B cell (primary cell): ENCODE measurements at regions not wholly inside any gene's neighbourhood (a gene's known extent, or its start where the extent isn't known, plus 50 kb on each side); places are given as distances from the start of the nearest gene placed in this dataset.

Experiments used
- ATAC-seq: fragments of 200-7000 bp; cut with Tn5 transposase; one replicate; pipeline ENCODE4 v1.10.0; 2021; ENCODE audit warnings: low read depth, mild to moderate bottlenecking, moderate number of reproducible peaks, moderate library complexity
- CTCF ChIA-PET: fragments of 350-600 bp; sonication (Branson Sonifier 250); formaldehyde crosslinking; loops from one replicate; lab custom pipeline; 2021; ENCODE audit warnings: antibody characterized with exemption, inconsistent platforms; lab: Charles Lee
- POLR2A ChIA-PET: fragments of 350-600 bp; sonication (Branson Sonifier 250); formaldehyde crosslinking; loops from one replicate; lab custom pipeline; 2021; ENCODE audit warnings: antibody characterized with exemption; lab: Charles Lee
- DNase-seq: peaks from one replicate; pipeline ENCODE4 v3.0.0; 2013
- H2AFZ ChIP-seq: 2 replicates; pipeline ENCODE4 v1.6.1; 2012; ENCODE audit warnings: mild to moderate bottlenecking, low read depth, low read length; ENCODE audit not compliant: insufficient read depth, poor library complexity, severe bottlenecking
- H3K27ac ChIP-seq, 2 donors: 1 replicate in 1 of 2; 2 replicates in 1 of 2; pipeline ENCODE4 v1.5.1; 2012 to 2013; ENCODE audit warnings: low read length in 2 of 2, mild to moderate bottlenecking in 2 of 2, moderate library complexity in 1 of 2
- H3K27me3 ChIP-seq, 4 experiments: fragments of 200-600 bp in 1 of 4; sonication (generic) in 1 of 4; replicated peaks in 1 of 4; 1 replicate in 2 of 4; 2 replicates in 2 of 4; pipeline versions ENCODE4 v1.6.1 to v1.7.0; 2013 to 2016; ENCODE audit warnings: low read length in 3 of 4, mild to moderate bottlenecking in 2 of 4, mixed read lengths in 1 of 4, moderate library complexity in 1 of 4; ENCODE audit not compliant: insufficient read depth in 4 of 4, control insufficient read depth in 3 of 4; ENCODE audit errors: control extremely low read depth in 1 of 4
- H3K36me3 ChIP-seq, 2 experiments: replicated peaks in 1 of 2; 1 replicate in 1 of 2; 2 replicates in 1 of 2; pipeline versions ENCODE4 v1.6.1 to v1.7.1; 2013; ENCODE audit warnings: low read length in 1 of 2; ENCODE audit not compliant: insufficient read depth in 2 of 2, control insufficient read depth in 1 of 2; ENCODE audit errors: control extremely low read depth in 1 of 2, extremely low read depth in 1 of 2
- H3K4me1 ChIP-seq, 2 donors: fragments of 200-600 bp in 1 of 2; sonication (generic) in 1 of 2; 1 replicate in 1 of 2; 2 replicates in 1 of 2; pipeline versions ENCODE4 v1.5.1 to v1.6.1; 2013 to 2017; ENCODE audit warnings: low read length in 2 of 2; ENCODE audit not compliant: control insufficient read depth in 2 of 2, insufficient read depth in 2 of 2
- H3K4me2 ChIP-seq: replicated peaks from 2 replicates; pipeline ENCODE3; 2012; ENCODE audit warnings: mild to moderate bottlenecking, low read depth, low read length; ENCODE audit not compliant: poor library complexity, severe bottlenecking
- H3K4me3 ChIP-seq, 5 experiments: fragments of 200-600 bp in 1 of 5; sonication (generic) in 1 of 5; 1 replicate in 3 of 5; 2 replicates in 2 of 5; pipeline versions ENCODE4 v1.5.1 to v1.7.0; 2011 to 2016; ENCODE audit warnings: low read length in 4 of 5, mild to moderate bottlenecking in 4 of 5, low read depth in 2 of 5, control low read depth in 1 of 5, moderate library complexity in 1 of 5; ENCODE audit not compliant: insufficient read depth in 1 of 5; ENCODE audit errors: control extremely low read depth in 1 of 5, extremely low read depth in 1 of 5
- H3K79me2 ChIP-seq: fragments of 200-600 bp; sonication (generic); one replicate; pipeline ENCODE4 v1.6.0; 2016; ENCODE audit warnings: low read length; ENCODE audit not compliant: control insufficient read depth, insufficient read depth
- H3K9ac ChIP-seq: fragments of 200-600 bp; sonication (generic); 2 replicates; pipeline ENCODE4 v1.6.1; 2017; ENCODE audit warnings: mild to moderate bottlenecking, low read length, moderate library complexity
- H3K9me3 ChIP-seq, 3 donors: one replicate each; pipeline versions ENCODE4 v1.6.1 to v1.7.1; 2013; ENCODE audit warnings: low read length in 2 of 3; ENCODE audit not compliant: control insufficient read depth in 2 of 3, insufficient read depth in 1 of 3; ENCODE audit errors: control extremely low read depth in 1 of 3
- H4K20me1 ChIP-seq: 2 replicates; pipeline ENCODE4 v1.6.0; 2012; ENCODE audit warnings: mild to moderate bottlenecking, low read length; ENCODE audit not compliant: insufficient read depth, control insufficient read depth, poor library complexity, severe bottlenecking
- H3K27ac Mint-ChIP-seq: one replicate; pipeline ENCODE4 v1.8.0; 2021; ENCODE audit warnings: mixed read lengths
- H3K27me3 Mint-ChIP-seq: one replicate; pipeline ENCODE4 v1.8.0; 2021; ENCODE audit warnings: mixed read lengths
- H3K4me1 Mint-ChIP-seq: one replicate; pipeline ENCODE4 v1.8.0; 2021; ENCODE audit warnings: mixed read lengths
- H3K4me3 Mint-ChIP-seq: one replicate; pipeline ENCODE4 v1.8.0; 2021; ENCODE audit warnings: mixed read lengths
- H3K9me3 Mint-ChIP-seq: one replicate; pipeline ENCODE4 v1.8.0; 2022; ENCODE audit warnings: mixed read lengths; ENCODE audit not compliant: insufficient read depth
- CTCF ChIP-seq: fragments of 200-600 bp; IDR thresholded peaks from one replicate; pipeline ENCODE4 v1.8.0; 2022; ENCODE audit warnings: antibody characterized with exemption, mild to moderate bottlenecking
- EZH2 ChIP-seq: IDR thresholded peaks from 2 replicates; pipeline ENCODE4 v1.6.1; 2012; ENCODE audit warnings: borderline replicate concordance, low read depth, mild to moderate bottlenecking, moderate library complexity, low read length; ENCODE audit not compliant: insufficient read depth, poor library complexity, severe bottlenecking
- WGBS: methylation state at CpG from one replicate; pipeline ENCODE4 v1.1.5; 2013; ENCODE audit warnings: missing lambda C conversion rate; ENCODE audit not compliant: insufficient coverage; 5-methylcytosine and 5-hydroxymethylcytosine counted together
- intact Hi-C: fragments of 100-400 bp; cut with micrococcal nuclease; formaldehyde crosslinking; loops from one replicate; pipeline ENCODE4 v1.10.0; 2022

DNA sequence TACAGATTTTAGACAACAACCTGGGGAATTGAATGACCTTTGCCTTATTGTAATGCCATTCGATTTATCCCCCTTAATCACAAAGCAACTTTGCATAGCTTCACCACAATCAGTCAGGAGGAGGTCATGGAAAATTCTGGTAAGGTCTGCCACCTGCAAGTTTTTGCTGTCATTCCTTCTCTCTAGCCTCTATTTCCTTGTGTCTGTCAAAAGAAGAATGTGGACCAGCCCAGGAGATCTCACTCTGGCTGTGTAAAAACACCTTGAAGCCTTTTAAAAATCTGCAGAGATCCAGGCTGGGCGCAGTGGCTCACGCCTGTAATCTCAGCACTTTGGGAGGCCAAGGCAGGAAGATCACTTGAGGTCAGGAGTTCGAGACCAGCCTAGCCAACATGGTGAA lies 74.1 kb upstream of the BZW1 start:
- no peak overlapping the region for H3K4me3 ChIP-seq
- ATAC-seq = no peak
- Mint-ChIP-seq H3K27ac (no peak overlapping the region), H3K27me3 (peaks cover 16% of the 10 kb centered on the region), H3K4me1 (no peaks in the 10 kb centered on the region), H3K4me3 (no peak overlapping the region), H3K9me3 (no peaks in the 10 kb centered on the region)
- no peaks in the 10 kb centered on the region for H3K79me2 ChIP-seq
- H3K9ac ChIP-seq = no peak overlapping the region
- H4K20me1 ChIP-seq = no peaks in the 10 kb centered on the region
- H3K4me2 ChIP-seq = no peak overlapping the region
- 93% methylated on average over 2 of the region's 4 CpGs for WGBS
- ChIA-PET POLR2A (no interaction called here), CTCF (no interaction called here)
- intact Hi-C loops = no loop called here
- no peaks in the 10 kb centered on the region for H3K36me3 ChIP-seq
- no peaks in the 10 kb centered on the region for H3K9me3 ChIP-seq
- DNase-seq = no peak
- H3K27me3 ChIP-seq = peaks cover 0 to 2% (median 0%) of the 10 kb centered on the region in 4 experiments
- no peak overlapping the region for H2AFZ ChIP-seq
- H3K4me1 ChIP-seq = no peaks in the 10 kb centered on the region
- H3K27ac ChIP-seq = no peak overlapping the region
- TF ChIP-seq CTCF (no peak), EZH2 (no peak)

DNA sequence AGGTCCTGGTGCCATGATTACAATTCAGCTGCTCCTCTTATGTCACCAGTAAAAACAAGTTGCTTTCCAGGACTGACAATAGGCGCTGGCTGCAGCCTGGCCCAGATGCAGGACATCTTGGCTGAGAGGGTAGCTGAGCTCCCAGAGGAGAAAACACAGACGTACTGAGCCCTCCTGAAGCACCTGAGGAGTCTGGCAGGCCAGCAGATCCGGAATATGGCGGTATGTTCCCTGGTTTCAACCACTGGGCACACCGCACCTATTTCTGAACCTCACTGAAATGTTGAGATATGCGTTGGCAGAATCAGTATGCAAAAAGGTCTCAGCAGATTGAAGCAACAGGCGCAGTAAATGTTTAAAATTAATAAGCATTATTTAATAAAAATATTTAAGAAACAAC lies 73.1 kb upstream of the BZW1 start:
- Mint-ChIP-seq H3K27ac (no peak overlapping the region), H3K27me3 (peaks cover 14% of the 10 kb centered on the region), H3K4me1 (no peaks in the 10 kb centered on the region), H3K4me3 (no peak overlapping the region), H3K9me3 (no peaks in the 10 kb centered on the region)
- no peak overlapping the region for H3K27ac ChIP-seq
- H3K4me1 ChIP-seq = no peaks in the 10 kb centered on the region
- H2AFZ ChIP-seq = no peak overlapping the region
- H3K4me3 ChIP-seq = no peak overlapping the region
- ChIA-PET POLR2A (no interaction called here), CTCF (no interaction called here)
- H3K36me3 ChIP-seq = no peaks in the 10 kb centered on the region
- no peaks in the 10 kb centered on the region for H3K79me2 ChIP-seq
- ATAC-seq = no peak
- no peak overlapping the region for H3K4me2 ChIP-seq
- no peaks in the 10 kb centered on the region for H4K20me1 ChIP-seq
- no peaks in the 10 kb centered on the region for H3K9me3 ChIP-seq
- peaks cover 0 to 2% (median 0%) of the 10 kb centered on the region in 4 experiments for H3K27me3 ChIP-seq
- DNase-seq = no peak
- 93% methylated on average over 5 of the region's 7 CpGs for WGBS
- no peak overlapping the region for H3K9ac ChIP-seq
- TF ChIP-seq CTCF (no peak), EZH2 (no peak)
- intact Hi-C loops = no loop called here
